ENCODE measurements at regions not wholly inside any gene's neighbourhood (a gene's known extent, or its start where the extent isn't known, plus 50 kb on each side); places are given as distances from the start of the nearest gene placed in this dataset.

- TF ChIP-seq REST (IDR thresholded peaks at IDR 0.05; ENCODE audit: unreplicated experiment) (no peak), ZNF462 (CRISPR knock-in tag; IDR thresholded peaks at IDR 0.05) (no peak), EZH2phosphoT487 (IDR thresholded peaks at IDR 0.05; ENCODE audit: unreplicated experiment) (no peak)
These were observed 458.1 kb downstream of the SOX9 start (continued) for GRCh38 chr17:72578817-72579470.

GRCh38 chr17:72579990-72580320, 459.1 kb downstream of the SOX9 start:
- Mint-ChIP-seq H3K4me1 (peaks cover 19% of the 10 kb centered on the region), H3K9me3 (no peaks in the 10 kb centered on the region; the same call in 2 of the 3 replicates), H3K36me3 (ENCODE audit: low read depth) (no peaks in the 10 kb centered on the region), H3K27me3 (ENCODE audit: insufficient read depth, low read depth, poor library complexity) (peaks cover 3% of the 10 kb centered on the region), H3K27ac (no peak overlapping the region), H3K4me3 (no peak overlapping the region)
- Histone ChIP-seq H2AFZ (no peak overlapping the region), H4K20me1 (replicated peaks; ENCODE audit: insufficient read depth) (no peaks in the 10 kb centered on the region; the same call in 1 of the 2 replicates), H3K27me3 (ENCODE audit: insufficient read depth) (no peaks in the 10 kb centered on the region), H3K4me2 (no peak overlapping the region), H3K79me2 (replicated peaks; ENCODE audit: insufficient read depth) (no peaks in the 10 kb centered on the region), H3K27ac (ENCODE audit: low read depth) (no peak overlapping the region), H3F3A (replicated peaks; ENCODE audit: low read depth) (no peaks in the 10 kb centered on the region), H3K4me1 (ENCODE audit: insufficient read depth) (peaks cover 14% of the 10 kb centered on the region), H3K4me3 (no peak overlapping the region), H3K9me2 (ENCODE audit: insufficient read depth) (no peaks in the 10 kb centered on the region), H3K36me3 (ENCODE audit: insufficient read depth) (no peaks in the 10 kb centered on the region; the same call in 1 of the 2 replicates)
- no peak for ATAC-seq
- no peak for DNase-seq (ENCODE audit: low spot score)
- no peak for TF ChIP-seq EZH2phosphoT487 (IDR thresholded peaks at IDR 0.05; ENCODE audit: unreplicated experiment)
- TF ChIP-seq NANOG (IDR thresholded peaks at IDR 0.05; ENCODE audit: borderline replicate concordance) = no peak
- no peak for TF ChIP-seq EZH2 (IDR thresholded peaks at IDR 0.05; ENCODE audit: low read depth, unreplicated experiment)
- no peak for TF ChIP-seq POLR2AphosphoS5 (IDR thresholded peaks at IDR 0.05; ENCODE audit: low read depth)
- no peak for TF ChIP-seq REST (IDR thresholded peaks at IDR 0.05; ENCODE audit: unreplicated experiment)
- TF ChIP-seq JUNB (IDR thresholded peaks at IDR 0.05; ENCODE audit: unreplicated experiment) = no peak
- TF ChIP-seq ZNF114 (CRISPR knock-in tag; IDR thresholded peaks at IDR 0.05) = no peak
- TF ChIP-seq STAT1 (IDR thresholded peaks at IDR 0.05; ENCODE audit: unreplicated experiment) = no peak

Measured in GM23338 (cell line).